GM12864 (cell line): ENCODE measurements at regions not wholly inside any gene's neighbourhood (a gene's known extent, or its start where the extent isn't known, plus 50 kb on each side); places are given as distances from the start of the nearest gene placed in this dataset.

Source experiments
- DNase-seq: peaks from one replicate; pipeline ENCODE4 v3.0.0-alpha.2; 2011; ENCODE audit warnings: low read depth
- H3K4me3 ChIP-seq: 2 replicates; pipeline ENCODE4 v1.5.1; 2011; ENCODE audit warnings: mild to moderate bottlenecking, low read depth, low read length, control low read depth
- TF ChIP-seq, protein P1 (sequence below): IDR thresholded peaks from 2 replicates; pipeline ENCODE4 v1.5.1; 2011; ENCODE audit warnings: low read depth, mild to moderate bottlenecking, moderate library complexity, low read length, control low read depth, inconsistent platforms; ENCODE audit errors: missing control alignments

DNA sequence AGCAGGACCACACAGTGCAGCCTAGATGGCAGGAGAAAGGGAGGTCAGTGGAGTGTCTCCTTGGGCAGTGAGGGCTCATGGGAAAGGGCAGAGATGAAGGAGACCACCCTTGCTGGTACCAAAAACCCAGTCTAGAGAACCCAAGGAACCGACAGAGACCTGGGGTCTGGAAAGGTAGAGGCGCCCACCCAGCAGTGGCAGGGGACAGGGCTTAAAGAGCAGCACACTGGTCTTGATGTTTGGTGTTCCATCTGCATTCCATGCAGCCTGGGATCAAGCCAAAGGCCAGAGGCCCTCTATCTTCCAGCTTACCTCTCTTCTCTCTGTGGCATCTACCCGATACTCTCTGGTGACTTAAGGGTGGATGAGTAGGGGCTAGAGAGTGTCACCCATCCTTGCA is 127.5 kb downstream of the PJA1 start:
- DNase-seq, result no peak
- TF ChIP-seq, protein P1, sequence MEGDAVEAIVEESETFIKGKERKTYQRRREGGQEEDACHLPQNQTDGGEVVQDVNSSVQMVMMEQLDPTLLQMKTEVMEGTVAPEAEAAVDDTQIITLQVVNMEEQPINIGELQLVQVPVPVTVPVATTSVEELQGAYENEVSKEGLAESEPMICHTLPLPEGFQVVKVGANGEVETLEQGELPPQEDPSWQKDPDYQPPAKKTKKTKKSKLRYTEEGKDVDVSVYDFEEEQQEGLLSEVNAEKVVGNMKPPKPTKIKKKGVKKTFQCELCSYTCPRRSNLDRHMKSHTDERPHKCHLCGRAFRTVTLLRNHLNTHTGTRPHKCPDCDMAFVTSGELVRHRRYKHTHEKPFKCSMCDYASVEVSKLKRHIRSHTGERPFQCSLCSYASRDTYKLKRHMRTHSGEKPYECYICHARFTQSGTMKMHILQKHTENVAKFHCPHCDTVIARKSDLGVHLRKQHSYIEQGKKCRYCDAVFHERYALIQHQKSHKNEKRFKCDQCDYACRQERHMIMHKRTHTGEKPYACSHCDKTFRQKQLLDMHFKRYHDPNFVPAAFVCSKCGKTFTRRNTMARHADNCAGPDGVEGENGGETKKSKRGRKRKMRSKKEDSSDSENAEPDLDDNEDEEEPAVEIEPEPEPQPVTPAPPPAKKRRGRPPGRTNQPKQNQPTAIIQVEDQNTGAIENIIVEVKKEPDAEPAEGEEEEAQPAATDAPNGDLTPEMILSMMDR, result no peak
- no peak overlapping the region for H3K4me3 ChIP-seq

- no peak overlapping the region for H3K4me3 ChIP-seq
- TF ChIP-seq, protein P1, result no peak
- DNase-seq, result no peak
Measured at GRCh38 chrX:69036674-69037573, 128.3 kb downstream of the PJA1 start.

GRCh38 chrX:69034451-69034850 is 130.8 kb downstream of the PJA1 start:
- TF ChIP-seq, protein P1, result no peak
- H3K4me3 ChIP-seq, result no peak overlapping the region
- no peak for DNase-seq

DNA sequence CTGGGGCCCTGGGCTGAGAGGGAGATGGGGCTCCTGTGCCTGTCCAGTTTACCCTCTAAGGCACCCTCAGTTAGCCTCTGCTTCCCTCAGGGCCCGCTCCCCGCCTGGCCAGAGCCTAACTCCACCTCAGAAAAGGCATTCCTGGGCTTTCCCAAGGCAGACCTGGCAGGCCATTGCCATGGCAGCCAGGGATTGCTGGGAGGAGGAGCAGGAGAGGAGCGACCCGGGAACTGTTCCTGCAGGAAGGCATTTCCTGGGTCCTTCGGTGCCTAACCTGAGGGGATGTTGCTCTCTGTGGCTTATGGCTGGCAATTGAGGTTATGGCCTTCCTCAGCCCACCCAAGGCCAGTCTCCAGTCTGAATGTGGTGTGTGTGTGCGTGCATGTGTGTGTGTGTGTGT is 131.3 kb downstream of the PJA1 start:
- TF ChIP-seq, protein P1, result no peak
- H3K4me3 ChIP-seq, result no peak overlapping the region
- no peak for DNase-seq

- TF ChIP-seq, protein P1, result no peak
- DNase-seq, result no peak
- no peak overlapping the region for H3K4me3 ChIP-seq
Measured at GRCh38 chrX:69032601-69033000, 132.7 kb downstream of the PJA1 start.

- H3K4me3 ChIP-seq, result no peak overlapping the region
- TF ChIP-seq, protein P1, result no peak
- DNase-seq, result no peak
Measured at GRCh38 chrX:69031971-69032391, 133.3 kb downstream of the PJA1 start.

- TF ChIP-seq, protein P1, result no peak
- no peak for DNase-seq
- H3K4me3 ChIP-seq, result no peak overlapping the region
Measured at GRCh38 chrX:69031181-69031580, 134.1 kb downstream of the PJA1 start.
